OCI-LY7 (cell line): ENCODE measurements at regions not wholly inside any gene's neighbourhood (a gene's known extent, or its start where the extent isn't known, plus 50 kb on each side); places are given as distances from the start of the nearest gene placed in this dataset.

Source experiments
- BruUV-seq: library from RNA; stranded (reverse); fragments of 400-500 nt; replicated peaks from 2 replicates; lab custom pipeline; 2021; lab: Mats Ljungman, UMichigan
- CTCF ChIA-PET: fragments of 300-600 bp; sonication (Branson Sonifier 250); formaldehyde crosslinking; loops from one replicate; lab custom pipeline; 2022; ENCODE audit warnings: antibody characterized with exemption; ENCODE audit not compliant: unreplicated experiment; lab: Charles Lee
- POLR2A ChIA-PET: fragments of 300-600 bp; sonication (Branson Sonifier 250); formaldehyde crosslinking; loops from one replicate; lab custom pipeline; 2022; ENCODE audit warnings: antibody characterized with exemption; lab: Charles Lee
- DNase-seq: peaks from one replicate; pipeline ENCODE4 v3.0.0-alpha.2; 2015; ENCODE audit warnings: low spot score
- H2AFZ ChIP-seq: fragments of 200-600 bp; sonication (generic), shearing (Covaris generic); 2 replicates; pipeline ENCODE4 v1.6.1; 2014; ENCODE audit warnings: mild to moderate bottlenecking, antibody characterized with exemption, low read length, moderate library complexity
- H3K27ac ChIP-seq: fragments of 200-600 bp; sonication (generic); 2 replicates; pipeline ENCODE4 v1.5.1; 2014; ENCODE audit warnings: mixed run types, low read depth, mild to moderate bottlenecking, moderate library complexity, low read length, inconsistent platforms; ENCODE audit not compliant: poor library complexity, severe bottlenecking
- H3K36me3 ChIP-seq: fragments of 200-600 bp; sonication (generic); 2 replicates; pipeline ENCODE4 v1.6.1; 2014; ENCODE audit warnings: mild to moderate bottlenecking, antibody characterized with exemption, low read length, moderate library complexity, mixed read lengths; ENCODE audit not compliant: insufficient read depth
- H3K4me1 ChIP-seq: fragments of 200-600 bp; sonication (generic); 2 replicates; pipeline ENCODE4 v1.5.1; 2014; ENCODE audit warnings: mild to moderate bottlenecking, low read length; ENCODE audit not compliant: insufficient read depth, poor library complexity, severe bottlenecking
- H3K4me2 ChIP-seq: fragments of 200-600 bp; sonication (generic); 2 replicates; pipeline ENCODE4 v1.6.1; 2014; ENCODE audit warnings: mild to moderate bottlenecking, low read length
- H3K4me3 ChIP-seq: fragments of 200-600 bp; sonication (generic); 2 replicates; pipeline ENCODE4 v1.5.1; 2014; ENCODE audit warnings: mild to moderate bottlenecking, low read depth, low read length; ENCODE audit not compliant: poor library complexity, severe bottlenecking
- H3K79me2 ChIP-seq: fragments of 200-600 bp; sonication (generic); 2 replicates; pipeline ENCODE4 v1.6.1; 2016; ENCODE audit warnings: low read depth, mild to moderate bottlenecking, low read length, moderate library complexity, mixed read lengths; ENCODE audit not compliant: insufficient read depth
- H3K9me2 ChIP-seq: fragments of 200-600 bp; sonication (generic); 2 replicates; pipeline ENCODE4 v1.6.1; 2016; ENCODE audit warnings: mild to moderate bottlenecking, low read length, mixed read lengths; ENCODE audit not compliant: insufficient read depth
- H3K9me3 ChIP-seq: fragments of 200-600 bp; sonication (generic); 2 replicates; pipeline ENCODE4 v1.6.1; 2014; ENCODE audit warnings: mild to moderate bottlenecking, mixed run types, low read length, mixed read lengths
- H4K20me1 ChIP-seq: fragments of 200-600 bp; sonication (generic); 2 replicates; pipeline ENCODE4 v1.6.1; 2014; ENCODE audit warnings: mild to moderate bottlenecking, antibody characterized with exemption, low read length, moderate library complexity, mixed read lengths; ENCODE audit not compliant: insufficient read depth
- EZH2phosphoT487 ChIP-seq: fragments of 200-600 bp; sonication (generic); IDR thresholded peaks from 2 replicates; pipeline ENCODE4 v1.6.1; 2018; ENCODE audit warnings: low read depth, borderline replicate concordance, mild to moderate bottlenecking, mixed run types, antibody characterized with exemption, low read length, moderate library complexity, mixed read lengths
- intact Hi-C: fragments of 100-400 bp; cut with micrococcal nuclease; formaldehyde crosslinking; loops from one replicate; pipeline ENCODE4 v1.10.0; 2022; ENCODE audit not compliant: unreplicated experiment
- TF ChIP-seq, protein P1 (sequence below): fragments of 200-600 bp; sonication (generic); conservative IDR thresholded peaks from 2 replicates; pipeline ENCODE4 v1.5.1; 2014; ENCODE audit warnings: mild to moderate bottlenecking, antibody characterized with exemption, low read length, moderate library complexity, mixed read lengths

DNA sequence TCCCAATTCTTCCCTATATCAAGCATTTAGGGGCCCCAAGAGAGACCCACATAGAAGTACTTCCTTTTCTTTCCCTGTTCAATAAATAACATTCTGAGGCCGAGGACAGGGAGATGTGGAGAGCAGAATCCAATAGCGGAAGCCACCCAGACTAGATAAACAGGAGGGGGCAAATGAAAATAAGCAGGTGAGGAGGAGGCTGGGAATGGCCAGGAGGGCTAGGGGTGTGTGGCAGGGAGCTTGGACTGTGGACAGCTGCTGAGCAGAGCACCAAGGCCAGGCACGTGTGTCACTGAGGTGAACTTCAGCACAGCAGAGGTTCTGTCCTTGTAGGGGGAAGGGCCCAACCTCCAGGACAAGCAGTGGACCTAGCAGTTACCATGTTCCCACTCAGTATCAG, 339.2 kb downstream of the FOXA2 start:
- Histone ChIP-seq H3K79me2 (no peaks in the 10 kb centered on the region), H3K9me2 (no peaks in the 10 kb centered on the region), H2AFZ (no peak overlapping the region), H3K9me3 (no peaks in the 10 kb centered on the region), H3K27ac (no peak overlapping the region), H4K20me1 (no peaks in the 10 kb centered on the region), H3K4me2 (no peak overlapping the region), H3K4me3 (no peak overlapping the region), H3K36me3 (no peaks in the 10 kb centered on the region), H3K4me1 (no peaks in the 10 kb centered on the region)
- no peak for DNase-seq
- TF ChIP-seq, protein P1, sequence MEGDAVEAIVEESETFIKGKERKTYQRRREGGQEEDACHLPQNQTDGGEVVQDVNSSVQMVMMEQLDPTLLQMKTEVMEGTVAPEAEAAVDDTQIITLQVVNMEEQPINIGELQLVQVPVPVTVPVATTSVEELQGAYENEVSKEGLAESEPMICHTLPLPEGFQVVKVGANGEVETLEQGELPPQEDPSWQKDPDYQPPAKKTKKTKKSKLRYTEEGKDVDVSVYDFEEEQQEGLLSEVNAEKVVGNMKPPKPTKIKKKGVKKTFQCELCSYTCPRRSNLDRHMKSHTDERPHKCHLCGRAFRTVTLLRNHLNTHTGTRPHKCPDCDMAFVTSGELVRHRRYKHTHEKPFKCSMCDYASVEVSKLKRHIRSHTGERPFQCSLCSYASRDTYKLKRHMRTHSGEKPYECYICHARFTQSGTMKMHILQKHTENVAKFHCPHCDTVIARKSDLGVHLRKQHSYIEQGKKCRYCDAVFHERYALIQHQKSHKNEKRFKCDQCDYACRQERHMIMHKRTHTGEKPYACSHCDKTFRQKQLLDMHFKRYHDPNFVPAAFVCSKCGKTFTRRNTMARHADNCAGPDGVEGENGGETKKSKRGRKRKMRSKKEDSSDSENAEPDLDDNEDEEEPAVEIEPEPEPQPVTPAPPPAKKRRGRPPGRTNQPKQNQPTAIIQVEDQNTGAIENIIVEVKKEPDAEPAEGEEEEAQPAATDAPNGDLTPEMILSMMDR = no peak
- no peak for TF ChIP-seq EZH2phosphoT487
- intact Hi-C loops = loop anchor here (5.0 to 10.0 kb wide), 2 partner anchors 438 to 530 kb away; no protein-coding TSS in a partner anchor
- CTCF ChIA-PET = no interaction called here
- no TSS peak for BruUV-seq
- POLR2A ChIA-PET = no interaction called here

DNA sequence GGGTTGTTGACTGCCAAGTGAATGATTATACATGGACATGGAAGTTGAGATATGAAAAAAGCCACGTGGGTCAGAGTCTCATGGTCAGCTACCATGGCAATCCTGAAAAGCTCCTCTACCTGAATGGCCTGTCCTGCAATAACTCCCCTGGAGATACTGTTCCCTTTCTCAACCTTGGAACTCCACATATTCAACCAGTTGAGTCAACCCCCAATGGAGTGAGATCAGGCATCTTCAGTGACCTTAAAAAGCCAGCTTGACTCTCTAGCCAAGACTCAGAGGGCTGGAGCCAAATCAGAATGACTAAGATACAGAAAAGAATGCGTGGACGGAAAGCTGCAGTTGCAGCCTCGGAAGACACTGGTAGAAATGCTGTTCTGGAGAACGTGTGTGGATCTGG, 341.3 kb downstream of the FOXA2 start:
- intact Hi-C loops = loop anchor here (10.0 kb wide), 1 partner anchor 528 kb away; no protein-coding TSS in a partner anchor
- Histone ChIP-seq H3K4me2 (no peak overlapping the region), H3K9me2 (no peaks in the 10 kb centered on the region), H3K4me1 (no peaks in the 10 kb centered on the region), H3K36me3 (no peaks in the 10 kb centered on the region), H3K27ac (no peak overlapping the region), H3K79me2 (no peaks in the 10 kb centered on the region), H4K20me1 (no peaks in the 10 kb centered on the region), H2AFZ (no peak overlapping the region), H3K4me3 (no peak overlapping the region), H3K9me3 (no peaks in the 10 kb centered on the region)
- TF ChIP-seq EZH2phosphoT487 = no peak
- TF ChIP-seq, protein P1 = no peak
- no TSS peak for BruUV-seq
- CTCF ChIA-PET = no interaction called here
- DNase-seq = no peak
- POLR2A ChIA-PET = interaction anchor here (1.1 kb wide), 1 partner anchor 8 kb away, joined by 3 read pairs; no protein-coding TSS in a partner anchor

DNA sequence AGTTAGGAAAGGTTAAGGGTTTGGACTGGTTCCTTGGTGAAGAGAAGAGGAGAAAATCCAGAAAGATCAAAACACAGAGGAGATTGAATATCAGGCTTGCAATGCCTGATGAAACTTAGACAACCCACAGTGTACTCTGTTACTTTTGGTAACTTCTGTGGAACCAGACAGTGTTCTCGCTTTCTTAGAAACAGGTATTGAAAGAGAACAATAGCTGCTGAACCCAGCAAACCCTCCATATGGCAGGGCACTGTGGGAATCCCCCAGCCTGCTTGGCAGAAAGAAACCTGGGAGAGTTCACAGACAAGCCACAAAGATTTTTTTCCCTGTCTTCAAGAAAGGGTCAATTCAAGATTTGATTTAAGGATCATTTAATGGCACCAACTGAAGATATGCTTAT, 342.8 kb downstream of the FOXA2 start:
- H3K79me2 ChIP-seq = no peaks in the 10 kb centered on the region
- BruUV-seq = no TSS peak
- no peak for DNase-seq
- H3K4me2 ChIP-seq = no peak overlapping the region
- H3K36me3 ChIP-seq = no peaks in the 10 kb centered on the region
- ChIA-PET POLR2A (no interaction called here), CTCF (no interaction called here)
- H2AFZ ChIP-seq = no peak overlapping the region
- H3K27ac ChIP-seq = no peak overlapping the region
- H4K20me1 ChIP-seq = no peaks in the 10 kb centered on the region
- H3K9me2 ChIP-seq = no peaks in the 10 kb centered on the region
- TF ChIP-seq, protein P1 = no peak
- no peak for TF ChIP-seq EZH2phosphoT487
- no peak overlapping the region for H3K4me3 ChIP-seq
- H3K4me1 ChIP-seq = no peaks in the 10 kb centered on the region
- no peaks in the 10 kb centered on the region for H3K9me3 ChIP-seq
- intact Hi-C loops = loop anchor here (10.0 kb wide), 1 partner anchor 527 kb away; no protein-coding TSS in a partner anchor
